ENCODE measurements at regions not wholly inside any gene's neighbourhood (a gene's known extent, or its start where the extent isn't known, plus 50 kb on each side); places are given as distances from the start of the nearest gene placed in this dataset.

DNA sequence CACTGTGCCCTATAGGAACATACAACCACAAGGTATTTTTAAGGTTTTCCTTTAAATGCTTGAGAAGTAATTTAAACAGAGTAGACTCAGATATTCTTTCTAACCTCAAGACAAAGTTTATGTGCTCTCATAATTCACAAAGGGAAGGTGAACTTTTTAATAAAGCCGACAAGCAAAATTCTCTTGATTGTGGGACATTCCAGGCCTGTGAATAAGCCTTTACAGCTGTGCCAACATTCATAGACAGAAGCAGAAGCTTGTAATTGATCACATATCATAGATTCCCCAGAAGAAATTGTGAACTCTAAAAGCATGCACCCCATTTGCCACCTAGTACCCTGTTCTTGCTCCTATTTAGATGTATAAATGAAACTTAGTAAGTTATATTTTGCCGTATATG, 1107.8 kb upstream of the SEMA6A start:
- Histone ChIP-seq H3K9me1 (replicated peaks; ENCODE audit: control insufficient read depth, extremely low read depth, insufficient read depth, low read length) (no peaks in the 10 kb centered on the region), H4K20me1 (replicated peaks; ENCODE audit: control insufficient read depth, extremely low read depth, insufficient read depth, low read length) (no peaks in the 10 kb centered on the region), H3K36me3 (ENCODE audit: control insufficient read depth in 2 of 2, extremely low read depth in 1 of 2, insufficient read depth in 2 of 2, low read length in 2 of 2) (no peaks in the 10 kb centered on the region), H3K79me2 (ENCODE audit: control insufficient read depth, insufficient read depth, low read length) (no peaks in the 10 kb centered on the region), H3K27ac (ENCODE audit: insufficient read depth, low read depth, low read length) (no peak overlapping the region), H3K4me2 (ENCODE audit: insufficient read depth, low read length) (no peak overlapping the region), H3K9me3 (replicated peaks; ENCODE audit: control insufficient read depth, insufficient read depth, low read length) (peaks cover 2% of the 10 kb centered on the region), H3K4me1 (ENCODE audit: control insufficient read depth, extremely low read depth, insufficient read depth, low read length) (no peaks in the 10 kb centered on the region), H3K27me3 (ENCODE audit: control insufficient read depth in 2 of 2, insufficient read depth in 2 of 2, low read length in 2 of 2) (no peaks in the 10 kb centered on the region), H3K9ac (replicated peaks; ENCODE audit: extremely low read depth, insufficient read depth, low read length) (no peak overlapping the region), H2AFZ (ENCODE audit: low read depth, low read length) (no peak overlapping the region), H3K4me3 (replicated peaks in 1 of 3; ENCODE audit: insufficient read depth in 1 of 3, low read depth in 1 of 3, low read length in 3 of 3) (no peak overlapping the region)
- dilution Hi-C loops (cut with MboI; ENCODE audit: extremely low pct_ligation_motif_present, low sequenced_read_pairs), result no loop called here
- intact Hi-C loops (cut with micrococcal nuclease), result no loop called here
- CTCF ChIA-PET, result no interaction called here
- TF ChIP-seq, protein P1, sequence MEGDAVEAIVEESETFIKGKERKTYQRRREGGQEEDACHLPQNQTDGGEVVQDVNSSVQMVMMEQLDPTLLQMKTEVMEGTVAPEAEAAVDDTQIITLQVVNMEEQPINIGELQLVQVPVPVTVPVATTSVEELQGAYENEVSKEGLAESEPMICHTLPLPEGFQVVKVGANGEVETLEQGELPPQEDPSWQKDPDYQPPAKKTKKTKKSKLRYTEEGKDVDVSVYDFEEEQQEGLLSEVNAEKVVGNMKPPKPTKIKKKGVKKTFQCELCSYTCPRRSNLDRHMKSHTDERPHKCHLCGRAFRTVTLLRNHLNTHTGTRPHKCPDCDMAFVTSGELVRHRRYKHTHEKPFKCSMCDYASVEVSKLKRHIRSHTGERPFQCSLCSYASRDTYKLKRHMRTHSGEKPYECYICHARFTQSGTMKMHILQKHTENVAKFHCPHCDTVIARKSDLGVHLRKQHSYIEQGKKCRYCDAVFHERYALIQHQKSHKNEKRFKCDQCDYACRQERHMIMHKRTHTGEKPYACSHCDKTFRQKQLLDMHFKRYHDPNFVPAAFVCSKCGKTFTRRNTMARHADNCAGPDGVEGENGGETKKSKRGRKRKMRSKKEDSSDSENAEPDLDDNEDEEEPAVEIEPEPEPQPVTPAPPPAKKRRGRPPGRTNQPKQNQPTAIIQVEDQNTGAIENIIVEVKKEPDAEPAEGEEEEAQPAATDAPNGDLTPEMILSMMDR (IDR thresholded peaks at IDR 0.05; ENCODE audit: extremely low read depth in 1 of 2, insufficient read depth in 1 of 2, low read depth in 1 of 2, low read length in 2 of 2), result no peak
- TF ChIP-seq, protein P2, sequence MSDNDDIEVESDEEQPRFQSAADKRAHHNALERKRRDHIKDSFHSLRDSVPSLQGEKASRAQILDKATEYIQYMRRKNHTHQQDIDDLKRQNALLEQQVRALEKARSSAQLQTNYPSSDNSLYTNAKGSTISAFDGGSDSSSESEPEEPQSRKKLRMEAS (IDR thresholded peaks at IDR 0.05; ENCODE audit: insufficient read depth, insufficient read length), result no peak
- TF ChIP-seq POLR2A (IDR thresholded peaks at IDR 0.05; ENCODE audit: low read depth, low read length), result no peak
- no peak for TF ChIP-seq GATA2 (IDR thresholded peaks at IDR 0.05; ENCODE audit: insufficient read depth, insufficient read length, low read depth, low read length)
- no peak for TF ChIP-seq MYC (IDR thresholded peaks at IDR 0.05; ENCODE audit: low read depth, low read length)
- no peak for TF ChIP-seq JUN (IDR thresholded peaks at IDR 0.05; ENCODE audit: borderline replicate concordance, insufficient read depth, insufficient read length, low read depth)
- TF ChIP-seq FOS (IDR thresholded peaks at IDR 0.05; ENCODE audit: borderline replicate concordance, insufficient read depth, low read length), result no peak
- TF ChIP-seq POLR2AphosphoS5 (IDR thresholded peaks at IDR 0.05; ENCODE audit: insufficient read depth, low read depth, low read length), result no peak
- FAIRE-seq (no peak), DNase-seq (ENCODE audit: low read depth, low spot score) (no peak)
- BruUV-seq (replicated peaks), result no TSS peak
- POLR2A ChIA-PET, result no interaction called here
